ENCODE measurements at regions not wholly inside any gene's neighbourhood (a gene's known extent, or its start where the extent isn't known, plus 50 kb on each side); places are given as distances from the start of the nearest gene placed in this dataset.

DNA sequence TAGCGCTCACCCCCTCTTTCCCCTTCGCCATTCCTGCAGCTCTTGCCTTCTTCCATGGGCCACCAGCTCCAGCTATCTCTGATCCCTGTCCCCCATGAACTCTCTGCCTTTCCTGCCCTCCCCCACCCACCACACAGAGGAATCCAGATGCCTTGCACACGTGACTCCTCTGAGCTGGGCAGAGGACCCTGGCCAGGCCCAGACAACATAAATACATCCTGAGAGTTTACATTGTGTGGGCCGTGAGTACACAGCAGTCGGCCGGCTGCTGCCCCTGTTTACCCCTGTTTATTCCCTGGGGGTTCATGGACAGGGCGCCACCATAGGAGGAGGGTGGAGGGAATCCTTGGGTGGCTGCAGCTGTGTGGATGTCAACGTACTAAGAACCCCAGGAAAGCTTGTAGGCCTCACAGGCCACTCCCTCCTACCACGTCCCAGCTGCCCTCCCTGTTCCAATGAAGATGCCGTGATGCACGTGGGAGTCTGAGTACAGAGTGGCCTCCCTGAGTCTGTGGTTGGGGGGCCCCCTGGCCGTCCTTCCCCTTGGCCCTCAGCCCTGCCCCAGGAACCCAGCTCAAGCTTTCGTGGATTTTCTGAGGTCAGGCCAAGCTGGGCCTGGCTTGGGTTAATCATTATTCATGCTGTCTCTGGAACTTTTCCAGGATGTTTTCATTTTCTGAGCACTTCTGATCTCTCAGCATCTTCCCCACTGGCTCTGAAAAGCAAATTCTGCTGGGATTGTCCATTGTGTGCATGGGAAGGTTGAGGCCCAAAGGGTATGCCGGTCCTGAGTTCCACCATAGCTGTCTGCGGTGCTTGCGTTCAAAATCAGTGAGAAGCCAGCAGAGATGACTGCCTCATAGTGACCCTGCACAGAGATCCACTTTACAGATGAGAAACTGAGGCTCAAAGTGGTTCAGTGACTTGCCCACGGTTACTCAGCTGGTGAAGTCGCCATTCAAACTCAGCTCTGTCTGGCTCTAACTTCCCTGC, 136.3 kb downstream of the MRPL14 start:
- TF ChIP-seq, protein P1, sequence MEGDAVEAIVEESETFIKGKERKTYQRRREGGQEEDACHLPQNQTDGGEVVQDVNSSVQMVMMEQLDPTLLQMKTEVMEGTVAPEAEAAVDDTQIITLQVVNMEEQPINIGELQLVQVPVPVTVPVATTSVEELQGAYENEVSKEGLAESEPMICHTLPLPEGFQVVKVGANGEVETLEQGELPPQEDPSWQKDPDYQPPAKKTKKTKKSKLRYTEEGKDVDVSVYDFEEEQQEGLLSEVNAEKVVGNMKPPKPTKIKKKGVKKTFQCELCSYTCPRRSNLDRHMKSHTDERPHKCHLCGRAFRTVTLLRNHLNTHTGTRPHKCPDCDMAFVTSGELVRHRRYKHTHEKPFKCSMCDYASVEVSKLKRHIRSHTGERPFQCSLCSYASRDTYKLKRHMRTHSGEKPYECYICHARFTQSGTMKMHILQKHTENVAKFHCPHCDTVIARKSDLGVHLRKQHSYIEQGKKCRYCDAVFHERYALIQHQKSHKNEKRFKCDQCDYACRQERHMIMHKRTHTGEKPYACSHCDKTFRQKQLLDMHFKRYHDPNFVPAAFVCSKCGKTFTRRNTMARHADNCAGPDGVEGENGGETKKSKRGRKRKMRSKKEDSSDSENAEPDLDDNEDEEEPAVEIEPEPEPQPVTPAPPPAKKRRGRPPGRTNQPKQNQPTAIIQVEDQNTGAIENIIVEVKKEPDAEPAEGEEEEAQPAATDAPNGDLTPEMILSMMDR (IDR thresholded peaks at IDR 0.05; ENCODE audit: borderline replicate concordance, extremely low read depth, low read length, poor library complexity, severe bottlenecking): no peak
- no peak for TF ChIP-seq EZH2 (IDR thresholded peaks at IDR 0.05; ENCODE audit: borderline replicate concordance, low read depth, low read length, severe bottlenecking)

Measured in DND-41 (cell line).